HG02973 (cell line): ENCODE measurements at regions not wholly inside any gene's neighbourhood (a gene's known extent, or its start where the extent isn't known, plus 50 kb on each side); places are given as distances from the start of the nearest gene placed in this dataset.

Source experiments
- ATAC-seq: cut with Tn5 transposase; IDR thresholded peaks from one replicate; pipeline ENCODE4 v1.9.1; 2021; ENCODE audit warnings: moderate library complexity; ENCODE audit not compliant: unreplicated experiment

GRCh38 chr7:153006452-153006851, 246.9 kb downstream of the ACTR3B start:
- ATAC-seq = no peak

GRCh38 chr7:153006911-153007310, 247.4 kb downstream of the ACTR3B start:
- ATAC-seq = no peak

GRCh38 chr7:153010416-153010815, 250.9 kb downstream of the ACTR3B start:
- ATAC-seq = no peak

GRCh38 chr7:153012203-153012602, 252.7 kb downstream of the ACTR3B start:
- ATAC-seq = no peak

GRCh38 chr7:153017223-153017622, 257.7 kb downstream of the ACTR3B start:
- no peak for ATAC-seq

GRCh38 chr7:153021542-153021941, 262.0 kb downstream of the ACTR3B start:
- ATAC-seq = no peak

- ATAC-seq = no peak
These were observed 263.1 kb downstream of the ACTR3B start for GRCh38 chr7:153022475-153023193.

- no peak for ATAC-seq
These were observed 263.6 kb downstream of the ACTR3B start for GRCh38 chr7:153023194-153023592.

- no peak for ATAC-seq
These were observed 267.7 kb downstream of the ACTR3B start for GRCh38 chr7:153027210-153027609.

- no peak for ATAC-seq
These were observed 268.4 kb downstream of the ACTR3B start for GRCh38 chr7:153027904-153028303.

- no peak for ATAC-seq
These were observed 271.4 kb downstream of the ACTR3B start for GRCh38 chr7:153030976-153031375.

- ATAC-seq = no peak
These were observed 275.2 kb downstream of the ACTR3B start for GRCh38 chr7:153034791-153035190.

GRCh38 chr7:153036396-153037063, 277.0 kb downstream of the ACTR3B start:
- no peak for ATAC-seq

- ATAC-seq = no peak
These were observed 283.9 kb downstream of the ACTR3B start for GRCh38 chr7:153043440-153043839.

- no peak for ATAC-seq
These were observed 285.4 kb downstream of the ACTR3B start for GRCh38 chr7:153044981-153045380.

GRCh38 chr7:153047079-153047959, 287.8 kb downstream of the ACTR3B start:
- ATAC-seq = no peak

GRCh38 chr7:153052206-153052605, 292.7 kb downstream of the ACTR3B start:
- no peak for ATAC-seq

GRCh38 chr7:153061910-153062528, 302.5 kb downstream of the ACTR3B start:
- no peak for ATAC-seq

- no peak for ATAC-seq
These were observed 305.5 kb downstream of the ACTR3B start for GRCh38 chr7:153065051-153065450.

- ATAC-seq = no peak
These were observed 307.2 kb downstream of the ACTR3B start for GRCh38 chr7:153066711-153067110.

GRCh38 chr7:153070141-153070540, 310.6 kb downstream of the ACTR3B start:
- ATAC-seq = no peak
